Adrenal gland (tissue), 9 donors: ENCODE measurements at regions not wholly inside any gene's neighbourhood (a gene's known extent, or its start where the extent isn't known, plus 50 kb on each side); places are given as distances from the start of the nearest gene placed in this dataset.

ENCODE experiments used
- DNase-seq, 7 donors: peaks; one replicate each; pipeline ENCODE4 v3.0.0-alpha.2; 2019 to 2020
- H3K27ac ChIP-seq, 5 donors: fragments of 200-600 bp; sonication (generic) in 4 of 5; 1 replicate in 3 of 5; 2 replicates in 2 of 5; pipeline versions ENCODE4 v1.5.1 to v1.8.0; 2016 to 2020; ENCODE audit warnings: mild to moderate bottlenecking in 1 of 5
- H3K27me3 ChIP-seq: fragments of 200-600 bp; 2 replicates; pipeline ENCODE4 v1.8.0; 2021
- H3K36me3 ChIP-seq, 2 donors: fragments of 200-600 bp; replicated peaks in 1 of 2; 1 replicate in 1 of 2; 2 replicates in 1 of 2; pipeline versions ENCODE4 v1.5.1 to v1.8.0; 2018 to 2022
- H3K4me1 ChIP-seq, 2 donors: fragments of 200-600 bp; replicated peaks in 1 of 2; 1 replicate in 1 of 2; 2 replicates in 1 of 2; pipeline versions ENCODE4 v1.5.1 to v1.8.0; 2018 to 2021
- H3K4me3 ChIP-seq, 4 donors: fragments of 200-600 bp; sonication (generic) in 3 of 4; one replicate each; pipeline ENCODE4 v1.5.1; 2016 to 2018
- H3K9me3 ChIP-seq, 3 donors: fragments of 200-600 bp; sonication (generic) in 1 of 3; replicated peaks in 1 of 3; 1 replicate in 2 of 3; 2 replicates in 1 of 3; pipeline versions ENCODE4 v1.5.1 to v1.8.0; 2016 to 2021
- POLR2A ChIP-seq, 2 donors: fragments of 450-650 bp; IDR thresholded peaks; one replicate each; pipeline ENCODE4 v1.6.1; 2017; ENCODE audit warnings: antibody characterized with exemption in 2 of 2, mild to moderate bottlenecking in 2 of 2, moderate library complexity in 1 of 2
- WGBS, 4 donors: extraction: QIAGEN DNeasy Blood & Tissue Kit in 2 of 4; methylation state at CpG; one replicate each; pipeline versions ENCODE4 v1.1.5 to v1.1.7; 2013 to 2017; 5-methylcytosine and 5-hydroxymethylcytosine counted together
- intact Hi-C, 2 donors: fragments of 100-400 bp; cut with DNase I; formaldehyde crosslinking; loops; one replicate each; pipeline versions ENCODE4 v1.14.1 to v1.15.0; 2022 to 2023
- TF ChIP-seq, protein P1 (sequence below), 6 experiments: fragments of 450-650 bp in 4 of 6; fragments of 200-600 bp in 2 of 6; sonication (generic) in 1 of 6; IDR thresholded peaks; 1 replicate in 5 of 6; 2 replicates in 1 of 6; pipeline versions ENCODE4 v1.5.1 to v1.8.0; 2016 to 2021; ENCODE audit warnings: antibody characterized with exemption in 6 of 6, mild to moderate bottlenecking in 2 of 6, moderate library complexity in 1 of 6
- donor health status: healthy with polysubstance abuse.
- donor health status: Bipolar disorder and iron deficiency.
- donor health status: DM: yes; HTN: yes; CAD: no.
- donor health status: DM: no; HTN: no; CAD: no.
- donor health status: DM: no; HTN: no; CAD: no.

DNA sequence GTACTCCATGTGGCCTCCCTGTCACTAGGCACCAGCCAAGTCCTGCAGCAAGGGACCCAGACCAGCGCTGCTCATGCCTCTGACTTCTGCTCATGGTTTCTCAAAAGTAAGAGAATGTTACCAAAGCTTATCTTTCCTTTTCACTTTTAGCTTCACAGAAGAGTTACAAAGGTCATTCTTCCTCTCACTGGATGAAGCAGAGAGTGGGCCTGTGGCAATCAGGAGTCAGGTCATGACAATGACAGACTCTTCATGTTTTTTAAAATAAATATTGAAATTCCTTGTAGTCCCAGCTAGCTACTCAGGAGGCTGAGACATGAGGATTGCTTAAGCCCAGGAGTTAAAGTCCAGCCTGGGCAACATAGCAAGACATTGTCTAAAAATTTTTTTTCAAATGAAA, 126.1 kb downstream of the OSR1 start:
- Histone ChIP-seq H3K27me3 (no peaks in the 10 kb centered on the region), H3K4me1 (no peaks in the 10 kb centered on the region), H3K36me3 (no peaks in the 10 kb centered on the region), H3K4me3 (no peak overlapping the region), H3K9me3 (no peaks in the 10 kb centered on the region), H3K27ac (no peak overlapping the region)
- no peak for DNase-seq
- intact Hi-C loops, result no loop called here
- WGBS, 4 donors, result 78 to 97% (median 94%) methylated on average over 1 of the region's 1 CpG
- TF ChIP-seq, protein P1, sequence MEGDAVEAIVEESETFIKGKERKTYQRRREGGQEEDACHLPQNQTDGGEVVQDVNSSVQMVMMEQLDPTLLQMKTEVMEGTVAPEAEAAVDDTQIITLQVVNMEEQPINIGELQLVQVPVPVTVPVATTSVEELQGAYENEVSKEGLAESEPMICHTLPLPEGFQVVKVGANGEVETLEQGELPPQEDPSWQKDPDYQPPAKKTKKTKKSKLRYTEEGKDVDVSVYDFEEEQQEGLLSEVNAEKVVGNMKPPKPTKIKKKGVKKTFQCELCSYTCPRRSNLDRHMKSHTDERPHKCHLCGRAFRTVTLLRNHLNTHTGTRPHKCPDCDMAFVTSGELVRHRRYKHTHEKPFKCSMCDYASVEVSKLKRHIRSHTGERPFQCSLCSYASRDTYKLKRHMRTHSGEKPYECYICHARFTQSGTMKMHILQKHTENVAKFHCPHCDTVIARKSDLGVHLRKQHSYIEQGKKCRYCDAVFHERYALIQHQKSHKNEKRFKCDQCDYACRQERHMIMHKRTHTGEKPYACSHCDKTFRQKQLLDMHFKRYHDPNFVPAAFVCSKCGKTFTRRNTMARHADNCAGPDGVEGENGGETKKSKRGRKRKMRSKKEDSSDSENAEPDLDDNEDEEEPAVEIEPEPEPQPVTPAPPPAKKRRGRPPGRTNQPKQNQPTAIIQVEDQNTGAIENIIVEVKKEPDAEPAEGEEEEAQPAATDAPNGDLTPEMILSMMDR (IDR thresholded peaks at IDR 0.05), result no peak
- no peak for TF ChIP-seq POLR2A (IDR thresholded peaks at IDR 0.05)

- Histone ChIP-seq H3K36me3 (no peaks in the 10 kb centered on the region), H3K27ac (no peak overlapping the region), H3K27me3 (no peaks in the 10 kb centered on the region), H3K4me3 (no peak overlapping the region), H3K9me3 (no peaks in the 10 kb centered on the region), H3K4me1 (no peaks in the 10 kb centered on the region)
- TF ChIP-seq, protein P1 (IDR thresholded peaks at IDR 0.05), result no peak
- no peak for TF ChIP-seq POLR2A (IDR thresholded peaks at IDR 0.05)
- no peak for DNase-seq
- 92 to 100% (median 96%) methylated on average over 2 of the region's 2 CpGs for WGBS, 4 donors
- intact Hi-C loops, result no loop called here
Measured at GRCh38 chr2:19231625-19232024, 126.8 kb downstream of the OSR1 start.

- H3K36me3 ChIP-seq, result no peaks in the 10 kb centered on the region
- no peaks in the 10 kb centered on the region for H3K27me3 ChIP-seq
- H3K27ac ChIP-seq, result no peak overlapping the region
- TF ChIP-seq, protein P1 (IDR thresholded peaks at IDR 0.05), result no peak
- TF ChIP-seq POLR2A (IDR thresholded peaks at IDR 0.05), result no peak
- no peaks in the 10 kb centered on the region for H3K4me1 ChIP-seq
- DNase-seq, result no peak
- intact Hi-C loops, result no loop called here
- no peaks in the 10 kb centered on the region for H3K9me3 ChIP-seq
- 48 to 91% (median 80%) methylated on average over 2 of the region's 2 CpGs for WGBS, 4 donors
- H3K4me3 ChIP-seq, result no peak overlapping the region
Measured at GRCh38 chr2:19230626-19231025, 127.8 kb downstream of the OSR1 start.

GRCh38 chr2:19228715-19229114, 129.7 kb downstream of the OSR1 start:
- Histone ChIP-seq H3K4me3 (no peak overlapping the region), H3K4me1 (no peaks in the 10 kb centered on the region), H3K9me3 (no peaks in the 10 kb centered on the region), H3K27me3 (no peaks in the 10 kb centered on the region), H3K27ac (no peak overlapping the region), H3K36me3 (no peaks in the 10 kb centered on the region)
- TF ChIP-seq POLR2A (IDR thresholded peaks at IDR 0.05), result no peak
- TF ChIP-seq, protein P1 (IDR thresholded peaks at IDR 0.05), result no peak
- intact Hi-C loops, result no loop called here
- 77 to 93% (median 79%) methylated on average over 3 of the region's 3 CpGs for WGBS, 4 donors
- no peak for DNase-seq
